GM18526 (cell line): ENCODE measurements at regions not wholly inside any gene's neighbourhood (a gene's known extent, or its start where the extent isn't known, plus 50 kb on each side); places are given as distances from the start of the nearest gene placed in this dataset.

ENCODE experiments used
- POLR2A ChIP-seq: IDR thresholded peaks from 3 replicates; pipeline ENCODE4 v1.6.1; 2011; ENCODE audit not compliant: insufficient read length; ENCODE audit errors: extremely low read depth

- no peak for TF ChIP-seq POLR2A
These were observed 631.8 kb upstream of the ID2 start for GRCh38 chr2:8049851-8050571.

GRCh38 chr2:8053216-8053615 is 628.6 kb upstream of the ID2 start:
- no peak for TF ChIP-seq POLR2A

GRCh38 chr2:8054070-8054469 is 627.8 kb upstream of the ID2 start:
- TF ChIP-seq POLR2A = no peak

GRCh38 chr2:8058652-8059051 is 623.2 kb upstream of the ID2 start:
- no peak for TF ChIP-seq POLR2A

- TF ChIP-seq POLR2A = no peak
These were observed 622.6 kb upstream of the ID2 start for GRCh38 chr2:8059255-8059654.

- no peak for TF ChIP-seq POLR2A
These were observed 622.1 kb upstream of the ID2 start for GRCh38 chr2:8059794-8060193.

- TF ChIP-seq POLR2A = no peak
These were observed 620.6 kb upstream of the ID2 start for GRCh38 chr2:8061219-8061618.

GRCh38 chr2:8064603-8065002 is 617.3 kb upstream of the ID2 start:
- TF ChIP-seq POLR2A = no peak

GRCh38 chr2:8065191-8065590 is 616.7 kb upstream of the ID2 start:
- TF ChIP-seq POLR2A = no peak

- no peak for TF ChIP-seq POLR2A
These were observed 614.0 kb upstream of the ID2 start for GRCh38 chr2:8067784-8068336.

GRCh38 chr2:8072907-8073306 is 608.9 kb upstream of the ID2 start:
- TF ChIP-seq POLR2A = no peak

GRCh38 chr2:8073916-8074315 is 607.9 kb upstream of the ID2 start:
- no peak for TF ChIP-seq POLR2A

- no peak for TF ChIP-seq POLR2A
These were observed 605.2 kb upstream of the ID2 start for GRCh38 chr2:8076448-8077342.

- TF ChIP-seq POLR2A = no peak
These were observed 603.2 kb upstream of the ID2 start for GRCh38 chr2:8078705-8079104.

GRCh38 chr2:8080063-8080462 is 601.8 kb upstream of the ID2 start:
- TF ChIP-seq POLR2A = no peak

GRCh38 chr2:8081130-8081529 is 600.7 kb upstream of the ID2 start:
- no peak for TF ChIP-seq POLR2A

- TF ChIP-seq POLR2A = no peak
These were observed 599.0 kb upstream of the ID2 start for GRCh38 chr2:8082840-8083239.

- no peak for TF ChIP-seq POLR2A
These were observed 595.5 kb upstream of the ID2 start for GRCh38 chr2:8086357-8086756.
